H1 (cell line): ENCODE measurements at regions not wholly inside any gene's neighbourhood (a gene's known extent, or its start where the extent isn't known, plus 50 kb on each side); places are given as distances from the start of the nearest gene placed in this dataset.

Experiments used
- CTCF ChIA-PET: fragments of 300-600 bp; sonication (Branson Sonifier 250); formaldehyde crosslinking; loops from one replicate; lab custom pipeline; 2021; ENCODE audit not compliant: partially characterized antibody; lab: Charles Lee
- POLR2A ChIA-PET: fragments of 300-600 bp; sonication (Branson Sonifier 250); formaldehyde crosslinking; loops from one replicate; lab custom pipeline; 2021; ENCODE audit warnings: inconsistent platforms; ENCODE audit not compliant: partially characterized antibody; lab: Charles Lee
- DNase-seq, 2 experiments: peaks; one replicate each; pipeline versions ENCODE4 v3.0.0 to v3.0.0-alpha.2; 2010 to 2022; ENCODE audit warnings: low spot score in 2 of 2, low read depth in 1 of 2, mixed read lengths in 1 of 2
- FAIRE-seq: peaks from 2 replicates; lab custom pipeline; 2011; peaks lifted over from hg19 to GRCh38; lab: Jason Lieb, UNC
- H2AFZ ChIP-seq: 2 replicates; pipeline ENCODE4 v1.8.1; 2012; ENCODE audit warnings: low read length, inconsistent platforms
- H2AK5ac ChIP-seq: 2 replicates; pipeline ENCODE4 v1.6.1; 2013; ENCODE audit warnings: low read depth, low read length
- H2BK120ac ChIP-seq: replicated peaks from 2 replicates; pipeline ENCODE3; 2013; ENCODE audit warnings: low read depth, low read length, inconsistent platforms
- H2BK12ac ChIP-seq: 2 replicates; pipeline ENCODE4 v1.6.1; 2013; ENCODE audit warnings: low read depth, low read length
- H2BK15ac ChIP-seq: 2 replicates; pipeline ENCODE4 v1.6.1; 2013; ENCODE audit warnings: low read length
- H2BK20ac ChIP-seq: 2 replicates; pipeline ENCODE4 v1.6.1; 2013; ENCODE audit warnings: low read length
- H2BK5ac ChIP-seq: 2 replicates; pipeline ENCODE4 v1.6.1; 2013; ENCODE audit warnings: low read depth, low read length
- H3K14ac ChIP-seq: 2 replicates; pipeline ENCODE4 v1.6.1; 2013; ENCODE audit warnings: inconsistent platforms; ENCODE audit not compliant: insufficient read length
- H3K18ac ChIP-seq: 2 replicates; pipeline ENCODE4 v1.6.1; 2013; ENCODE audit warnings: low read length; ENCODE audit errors: extremely low read depth
- H3K23ac ChIP-seq: 2 replicates; pipeline ENCODE4 v1.6.1; 2013; ENCODE audit warnings: inconsistent platforms; ENCODE audit not compliant: insufficient read length
- H3K23me2 ChIP-seq: 2 replicates; pipeline ENCODE4 v1.6.1; 2013; ENCODE audit warnings: low read depth, low read length
- H3K27ac ChIP-seq: 2 replicates; pipeline ENCODE4 v1.6.1; 2011; ENCODE audit warnings: low read depth, low read length, inconsistent platforms
- H3K27me3 ChIP-seq, 4 experiments: replicated peaks in 1 of 4; 1 replicate in 1 of 4; 2 replicates in 3 of 4; pipeline versions ENCODE4 v1.6.1 to v1.8.1; 2011 to 2013; ENCODE audit warnings: low read length in 3 of 4, mild to moderate bottlenecking in 3 of 4, inconsistent platforms in 2 of 4, mixed read lengths in 2 of 4, moderate library complexity in 1 of 4; ENCODE audit not compliant: control insufficient read depth in 3 of 4, insufficient read depth in 3 of 4; ENCODE audit errors: extremely low read depth in 1 of 4
- H3K36me3 ChIP-seq, 4 experiments: 2 replicates each; pipeline versions ENCODE4 v1.6.1 to v1.8.1; 2011 to 2013; ENCODE audit warnings: mild to moderate bottlenecking in 4 of 4, low read length in 3 of 4, moderate library complexity in 2 of 4, control low read depth in 1 of 4, inconsistent platforms in 1 of 4; ENCODE audit not compliant: insufficient read depth in 4 of 4, control insufficient read depth in 2 of 4
- H3K4ac ChIP-seq: replicated peaks from 2 replicates; pipeline ENCODE3; 2013; ENCODE audit warnings: low read length, low read depth, mixed read lengths, inconsistent platforms; ENCODE audit not compliant: insufficient read length
- H3K4me1 ChIP-seq, 4 experiments: replicated peaks in 1 of 4; 1 replicate in 1 of 4; 2 replicates in 3 of 4; pipeline versions ENCODE4 v1.6.1 to v1.8.1; 2011 to 2013; ENCODE audit warnings: low read length in 3 of 4, inconsistent platforms in 2 of 4, mixed read lengths in 1 of 4; ENCODE audit not compliant: insufficient read depth in 4 of 4, control insufficient read depth in 3 of 4
- H3K4me2 ChIP-seq, 2 experiments: 2 replicates each; pipeline versions ENCODE4 v1.6.1 to v1.8.1; 2011 to 2013; ENCODE audit warnings: low read depth in 2 of 2, low read length in 2 of 2, control low read depth in 1 of 2, inconsistent platforms in 1 of 2, mild to moderate bottlenecking in 1 of 2; ENCODE audit not compliant: insufficient read depth in 1 of 2
- H3K4me3 ChIP-seq, 4 experiments: fragments of 200-600, 300-600 bp in 1 of 4; sonication (generic), shearing (Covaris generic), sonication (Bioruptor Twin) in 1 of 4; 2 replicates each; pipeline versions ENCODE4 v1.5.1 to v1.8.1; 2011 to 2016; ENCODE audit warnings: low read length in 4 of 4, low read depth in 3 of 4, control low read depth in 2 of 4, inconsistent platforms in 2 of 4, mild to moderate bottlenecking in 2 of 4, mixed read lengths in 1 of 4, moderate library complexity in 1 of 4; ENCODE audit not compliant: insufficient read depth in 2 of 4; ENCODE audit errors: extremely low read depth in 1 of 4
- H3K56ac ChIP-seq: replicated peaks from 2 replicates; pipeline ENCODE3; 2013; ENCODE audit warnings: low read depth, mild to moderate bottlenecking, mixed read lengths, low read length, inconsistent platforms; ENCODE audit not compliant: insufficient read length
- H3K79me1 ChIP-seq: 2 replicates; pipeline ENCODE4 v1.6.1; 2013; ENCODE audit warnings: low read depth, low read length, control low read depth
- H3K79me2 ChIP-seq, 2 experiments: 2 replicates each; pipeline versions ENCODE4 v1.6.1 to v1.8.1; 2012 to 2013; ENCODE audit warnings: low read length in 2 of 2, mild to moderate bottlenecking in 2 of 2, inconsistent platforms in 1 of 2; ENCODE audit not compliant: insufficient read depth in 2 of 2, control insufficient read depth in 1 of 2
- H3K9ac ChIP-seq, 4 experiments: replicated peaks in 1 of 4; 1 replicate in 1 of 4; 2 replicates in 3 of 4; pipeline versions ENCODE4 v1.6.1 to v1.8.1; 2011 to 2013; ENCODE audit warnings: low read depth in 3 of 4, low read length in 3 of 4, control low read depth in 2 of 4, mild to moderate bottlenecking in 2 of 4, moderate library complexity in 2 of 4, inconsistent platforms in 1 of 4; ENCODE audit errors: extremely low read depth in 1 of 4
- H3K9me3 ChIP-seq, 2 experiments: 2 replicates each; pipeline versions ENCODE4 v1.6.1 to v1.8.1; 2012 to 2013; ENCODE audit warnings: mild to moderate bottlenecking in 2 of 2, moderate library complexity in 2 of 2, control low read depth in 1 of 2, inconsistent platforms in 1 of 2, low read depth in 1 of 2, low read length in 1 of 2, mixed read lengths in 1 of 2; ENCODE audit not compliant: insufficient read depth in 2 of 2
- H4K20me1 ChIP-seq, 2 experiments: replicated peaks in 1 of 2; 2 replicates each; pipeline versions ENCODE3 to v1.8.1; 2011 to 2013; ENCODE audit warnings: inconsistent platforms in 2 of 2, low read length in 2 of 2, mild to moderate bottlenecking in 1 of 2; ENCODE audit not compliant: insufficient read depth in 2 of 2, control insufficient read depth in 1 of 2
- H4K5ac ChIP-seq: 2 replicates; pipeline ENCODE4 v1.6.1; 2013; ENCODE audit warnings: low read length, low read depth, mixed read lengths, inconsistent platforms; ENCODE audit not compliant: insufficient read length
- H4K8ac ChIP-seq: 2 replicates; pipeline ENCODE4 v1.8.0; 2013; ENCODE audit warnings: mild to moderate bottlenecking, moderate library complexity, low read length, inconsistent platforms; ENCODE audit not compliant: insufficient read depth; ENCODE audit errors: extremely low read depth
- H4K91ac ChIP-seq: replicated peaks from 2 replicates; pipeline ENCODE3; 2013; ENCODE audit warnings: low read length, mixed read lengths, inconsistent platforms; ENCODE audit not compliant: insufficient read length
- BRCA1 ChIP-seq: IDR thresholded peaks from 2 replicates; pipeline ENCODE4 v1.6.1; 2012; ENCODE audit warnings: low read depth, low read length, improper control_type of control experiment
- CBX5 ChIP-seq: fragments of 300-800, 300-1000 bp; sonication (generic); IDR thresholded peaks from 2 replicates; pipeline ENCODE4 v1.7.1; 2016; ENCODE audit warnings: antibody characterized with exemption, low read length, low read depth
- CTBP2 ChIP-seq: IDR thresholded peaks from 2 replicates; pipeline ENCODE4 v1.7.0; 2011; ENCODE audit warnings: borderline replicate concordance, mild to moderate bottlenecking, moderate library complexity, mixed read lengths, low read length; ENCODE audit not compliant: insufficient read depth, insufficient read length
- EGR1 ChIP-seq: IDR thresholded peaks from 2 replicates; pipeline ENCODE4 v1.6.1; 2011; ENCODE audit warnings: low read depth, low read length, borderline replicate concordance
- FOSL1 ChIP-seq: IDR thresholded peaks from 2 replicates; pipeline ENCODE4 v1.6.1; 2011; ENCODE audit warnings: mild to moderate bottlenecking, low read depth, low read length, moderate library complexity; ENCODE audit not compliant: insufficient read depth
- GABPA ChIP-seq: IDR thresholded peaks from 2 replicates; pipeline ENCODE4 v1.6.1; 2011; ENCODE audit warnings: mild to moderate bottlenecking, low read length, moderate library complexity, borderline replicate concordance; ENCODE audit not compliant: insufficient read depth
- GTF2F1 ChIP-seq: IDR thresholded peaks from 2 replicates; pipeline ENCODE4 v1.6.1; 2012; ENCODE audit warnings: low read depth, low read length, improper control_type of control experiment, borderline replicate concordance
- HDAC2 ChIP-seq, 2 experiments: fragments of 300-600 bp in 1 of 2; sonication (generic) in 1 of 2; IDR thresholded peaks; 2 replicates each; pipeline ENCODE4 v1.6.1; 2011 to 2012; ENCODE audit warnings: low read depth in 2 of 2, low read length in 2 of 2, mild to moderate bottlenecking in 2 of 2, moderate library complexity in 2 of 2, borderline replicate concordance in 1 of 2, inconsistent platforms in 1 of 2
- HDAC6 ChIP-seq: IDR thresholded peaks from one replicate; pipeline ENCODE4 v1.7.1; 2012; ENCODE audit warnings: low read depth, mild to moderate bottlenecking, inconsistent platforms, low read length, moderate library complexity
- POLR2AphosphoS5 ChIP-seq: IDR thresholded peaks from 2 replicates; pipeline ENCODE4 v1.6.1; 2011; ENCODE audit warnings: low read depth, low read length
- RFX5 ChIP-seq: IDR thresholded peaks from 2 replicates; pipeline ENCODE4 v1.6.1; 2011; ENCODE audit warnings: low read depth, low read length, improper control_type of control experiment, borderline replicate concordance
- RXRA ChIP-seq: IDR thresholded peaks from 2 replicates; pipeline ENCODE4 v1.6.1; 2011; ENCODE audit warnings: low read depth, mild to moderate bottlenecking, low read length, moderate library complexity; ENCODE audit not compliant: insufficient read depth
- ZNF274 ChIP-seq: IDR thresholded peaks from 2 replicates; pipeline ENCODE4 v1.7.0; 2012; ENCODE audit warnings: low read length, borderline replicate concordance; ENCODE audit errors: extremely low read depth
- WGBS, 2 experiments: shearing (Covaris generic) in 1 of 2; methylation state at CpG; one replicate each; pipeline versions ENCODE4 v1.1.6 to v1.1.7; 2013 to 2015; ENCODE audit warnings: low lambda C conversion rate in 2 of 2, mixed read lengths in 2 of 2, inconsistent platforms in 1 of 2, low coverage in 1 of 2, missing lambda C conversion rate in 1 of 2; ENCODE audit not compliant: insufficient replicate concordance in 2 of 2, insufficient coverage in 1 of 2, insufficient read length in 1 of 2; ENCODE audit errors: extremely low coverage in 1 of 2, missing lambda C conversion rate in 1 of 2; 5-methylcytosine and 5-hydroxymethylcytosine counted together

- Histone ChIP-seq H2BK120ac (no peak overlapping the region), H4K8ac (no peak overlapping the region), H3K4me2 (no peak overlapping the region), H3K27me3 (no peaks in the 10 kb centered on the region), H3K23me2 (no peaks in the 10 kb centered on the region), H3K4me3 (no peak overlapping the region), H3K23ac (no peak overlapping the region), H3K79me2 (no peaks in the 10 kb centered on the region), H3K14ac (no peak overlapping the region), H2AK5ac (no peak overlapping the region), H4K5ac (no peak overlapping the region), H2AFZ (no peak overlapping the region), H2BK5ac (no peak overlapping the region), H3K36me3 (no peaks in the 10 kb centered on the region), H3K18ac (no peak overlapping the region), H3K4me1 (peaks cover 0 to 3% (median 0%) of the 10 kb centered on the region in 4 experiments; a peak in 1 of 7 replicates), H2BK12ac (no peak overlapping the region), H3K9me3 (no peaks in the 10 kb centered on the region), H3K56ac (no peak overlapping the region), H2BK20ac (no peak overlapping the region), H3K27ac (no peak overlapping the region), H4K20me1 (no peaks in the 10 kb centered on the region), H4K91ac (no peak overlapping the region), H3K79me1 (no peaks in the 10 kb centered on the region), H2BK15ac (no peak overlapping the region), H3K9ac (no peak overlapping the region), H3K4ac (no peak overlapping the region)
- no peak for FAIRE-seq
- DNase-seq = no peak
- POLR2A ChIA-PET = no interaction called here
- CTCF ChIA-PET = interaction anchor here (1.0 kb wide), 1 partner anchor 146 kb away, joined by 5 read pairs; no protein-coding TSS in a partner anchor
- TF ChIP-seq GTF2F1 (no peak), CBX5 (no peak), CTBP2 (no peak), RFX5 (no peak), RXRA (no peak), ZNF274 (no peak), EGR1 (no peak), BRCA1 (no peak), POLR2AphosphoS5 (no peak), FOSL1 (no peak), HDAC2 (IDR thresholded peaks at IDR 0.05; ENCODE audit: borderline replicate concordance in 1 of 2, low read depth in 2 of 2, low read length in 2 of 2) (no peak), HDAC6 (no peak), GABPA (no peak)
- 96% methylated on average over 2 of the region's 2 CpGs; no CpG with 5 or more reads in 1 of the 2 experiments for WGBS, 2 experiments
These were observed 197.5 kb downstream of the ZNF326 start for GRCh38 chr1:90192408-90192807.
